Adrenal gland (tissue), 9 donors: ENCODE measurements at regions not wholly inside any gene's neighbourhood (a gene's known extent, or its start where the extent isn't known, plus 50 kb on each side); places are given as distances from the start of the nearest gene placed in this dataset.
A peak's percentile ranks its signal among the peaks of the same experiment; 100 is the strongest.

Experiments
- DNase-seq, 7 donors: peaks; one replicate each; pipeline ENCODE4 v3.0.0-alpha.2; 2019 to 2020
- H3K27ac ChIP-seq, 5 donors: fragments of 200-600 bp; sonication (generic) in 4 of 5; 1 replicate in 3 of 5; 2 replicates in 2 of 5; pipeline versions ENCODE4 v1.5.1 to v1.8.0; 2016 to 2020; ENCODE audit warnings: mild to moderate bottlenecking in 1 of 5
- H3K27me3 ChIP-seq: fragments of 200-600 bp; 2 replicates; pipeline ENCODE4 v1.8.0; 2021
- H3K36me3 ChIP-seq, 2 donors: fragments of 200-600 bp; replicated peaks in 1 of 2; 1 replicate in 1 of 2; 2 replicates in 1 of 2; pipeline versions ENCODE4 v1.5.1 to v1.8.0; 2018 to 2022
- H3K4me1 ChIP-seq, 2 donors: fragments of 200-600 bp; replicated peaks in 1 of 2; 1 replicate in 1 of 2; 2 replicates in 1 of 2; pipeline versions ENCODE4 v1.5.1 to v1.8.0; 2018 to 2021
- H3K4me3 ChIP-seq, 4 donors: fragments of 200-600 bp; sonication (generic) in 3 of 4; one replicate each; pipeline ENCODE4 v1.5.1; 2016 to 2018
- H3K9me3 ChIP-seq, 3 donors: fragments of 200-600 bp; sonication (generic) in 1 of 3; replicated peaks in 1 of 3; 1 replicate in 2 of 3; 2 replicates in 1 of 3; pipeline versions ENCODE4 v1.5.1 to v1.8.0; 2016 to 2021
- POLR2A ChIP-seq, 2 donors: fragments of 450-650 bp; IDR thresholded peaks; one replicate each; pipeline ENCODE4 v1.6.1; 2017; ENCODE audit warnings: antibody characterized with exemption in 2 of 2, mild to moderate bottlenecking in 2 of 2, moderate library complexity in 1 of 2
- WGBS, 4 donors: extraction: QIAGEN DNeasy Blood & Tissue Kit in 2 of 4; methylation state at CpG; one replicate each; pipeline versions ENCODE4 v1.1.5 to v1.1.7; 2013 to 2017; 5-methylcytosine and 5-hydroxymethylcytosine counted together
- intact Hi-C, 2 donors: fragments of 100-400 bp; cut with DNase I; formaldehyde crosslinking; loops; one replicate each; pipeline versions ENCODE4 v1.14.1 to v1.15.0; 2022 to 2023
- TF ChIP-seq, protein P1 (sequence below), 6 experiments: fragments of 450-650 bp in 4 of 6; fragments of 200-600 bp in 2 of 6; sonication (generic) in 1 of 6; IDR thresholded peaks; 1 replicate in 5 of 6; 2 replicates in 1 of 6; pipeline versions ENCODE4 v1.5.1 to v1.8.0; 2016 to 2021; ENCODE audit warnings: antibody characterized with exemption in 6 of 6, mild to moderate bottlenecking in 2 of 6, moderate library complexity in 1 of 6
- donor health status: healthy with polysubstance abuse.
- donor health status: Bipolar disorder and iron deficiency.
- donor health status: DM: yes; HTN: yes; CAD: no.
- donor health status: DM: no; HTN: no; CAD: no.
- donor health status: DM: no; HTN: no; CAD: no.

DNA sequence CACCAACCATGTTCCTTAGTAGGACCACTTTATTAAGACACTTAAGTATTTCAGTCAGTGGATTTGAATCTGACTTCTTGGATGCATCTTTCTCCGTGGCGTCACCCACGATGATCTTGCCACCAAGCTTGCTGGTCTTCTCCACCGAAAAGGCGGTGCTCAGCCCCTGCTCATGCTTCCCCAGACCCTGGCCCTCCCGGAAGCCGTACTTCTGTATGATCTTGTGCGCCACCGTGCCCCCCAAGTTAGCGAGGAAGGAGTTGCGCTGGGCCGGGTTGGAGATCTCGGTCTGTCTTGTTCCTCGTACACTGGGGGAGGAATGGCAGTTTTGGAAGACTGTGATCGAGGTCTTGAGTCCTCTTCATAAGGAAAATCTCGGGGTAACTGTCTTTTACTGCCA is 213.4 kb upstream of the NANOGP8 start:
- Histone ChIP-seq H3K36me3 (no peaks in the 10 kb centered on the region), H3K27ac (no peak overlapping the region), H3K9me3 (no peaks in the 10 kb centered on the region), H3K4me3 (no peak overlapping the region), H3K4me1 (peaks cover 0 to 2% of the 10 kb centered on the region in 2 donors), H3K27me3 (no peaks in the 10 kb centered on the region)
- intact Hi-C loops: no loop called here
- WGBS, 4 donors: 95 to 98% (median 97%) methylated on average over 16 of the region's 16 CpGs
- no peak for DNase-seq
- TF ChIP-seq POLR2A (IDR thresholded peaks at IDR 0.05): no peak
- TF ChIP-seq, protein P1, sequence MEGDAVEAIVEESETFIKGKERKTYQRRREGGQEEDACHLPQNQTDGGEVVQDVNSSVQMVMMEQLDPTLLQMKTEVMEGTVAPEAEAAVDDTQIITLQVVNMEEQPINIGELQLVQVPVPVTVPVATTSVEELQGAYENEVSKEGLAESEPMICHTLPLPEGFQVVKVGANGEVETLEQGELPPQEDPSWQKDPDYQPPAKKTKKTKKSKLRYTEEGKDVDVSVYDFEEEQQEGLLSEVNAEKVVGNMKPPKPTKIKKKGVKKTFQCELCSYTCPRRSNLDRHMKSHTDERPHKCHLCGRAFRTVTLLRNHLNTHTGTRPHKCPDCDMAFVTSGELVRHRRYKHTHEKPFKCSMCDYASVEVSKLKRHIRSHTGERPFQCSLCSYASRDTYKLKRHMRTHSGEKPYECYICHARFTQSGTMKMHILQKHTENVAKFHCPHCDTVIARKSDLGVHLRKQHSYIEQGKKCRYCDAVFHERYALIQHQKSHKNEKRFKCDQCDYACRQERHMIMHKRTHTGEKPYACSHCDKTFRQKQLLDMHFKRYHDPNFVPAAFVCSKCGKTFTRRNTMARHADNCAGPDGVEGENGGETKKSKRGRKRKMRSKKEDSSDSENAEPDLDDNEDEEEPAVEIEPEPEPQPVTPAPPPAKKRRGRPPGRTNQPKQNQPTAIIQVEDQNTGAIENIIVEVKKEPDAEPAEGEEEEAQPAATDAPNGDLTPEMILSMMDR (IDR thresholded peaks at IDR 0.05): no peak

DNA sequence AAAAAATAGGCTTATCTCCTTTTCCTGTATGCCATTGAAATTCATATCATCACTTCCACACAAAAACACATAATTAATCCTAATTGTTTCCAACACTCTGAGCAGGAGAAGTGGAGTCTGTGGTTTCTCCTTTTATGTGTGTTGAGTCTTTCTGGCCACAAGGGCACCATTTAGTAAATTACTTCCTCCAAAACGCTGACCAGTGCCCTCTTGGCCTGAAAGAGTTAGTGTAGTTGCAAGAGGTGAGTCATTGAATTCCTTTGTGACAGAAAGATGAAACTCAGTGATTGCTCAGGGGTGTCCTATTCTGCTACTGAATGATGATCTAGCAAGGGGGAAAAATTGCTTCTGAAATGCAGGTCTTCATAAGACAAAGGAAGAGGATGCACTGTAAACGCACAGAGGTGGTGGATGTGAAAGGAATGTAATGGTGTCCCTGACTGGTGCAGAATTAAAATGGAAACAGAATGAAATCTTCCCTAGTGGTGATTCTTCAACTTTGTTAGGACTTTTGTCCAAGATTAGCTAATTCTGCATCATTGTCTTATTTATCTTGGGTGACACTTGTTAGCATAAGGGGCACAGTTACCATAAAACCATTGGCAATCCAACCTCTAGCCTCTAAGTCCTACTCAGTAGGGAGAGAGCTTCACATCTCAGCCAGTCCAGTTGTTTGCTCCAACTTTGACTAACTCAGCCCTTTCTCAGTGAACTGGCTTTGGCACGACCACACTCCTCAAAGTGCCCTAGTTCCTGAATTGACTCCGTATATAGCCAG is 208.4 kb upstream of the NANOGP8 start:
- no peaks in the 10 kb centered on the region for H3K9me3 ChIP-seq
- intact Hi-C loops: loop anchor here in 1 of 2 donors (5.0 kb wide), 1 partner anchor 154 kb away; no protein-coding TSS in a partner anchor
- 65 to 68% (median 66%) methylated on average over 4 of the region's 4 CpGs for WGBS, 4 donors

DNA sequence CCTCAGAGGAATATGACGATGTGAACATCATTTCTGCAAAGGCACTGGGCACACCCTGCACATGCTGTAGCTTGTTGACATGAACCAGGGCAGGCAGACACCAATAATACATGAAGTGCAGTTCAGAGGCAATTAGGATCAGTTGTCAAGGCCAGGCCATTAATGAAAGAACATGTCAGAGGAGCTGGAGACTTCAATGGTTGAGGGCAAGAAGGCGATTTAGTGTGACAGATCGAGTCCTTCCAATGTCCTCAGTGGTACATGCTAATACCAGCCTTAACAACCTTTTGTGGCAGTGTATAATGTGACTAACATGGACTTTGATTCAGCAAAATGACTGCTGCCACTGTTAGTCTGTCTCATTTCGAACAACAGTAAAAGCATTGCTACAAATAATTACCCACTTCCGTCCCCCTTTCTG is 205.2 kb upstream of the NANOGP8 start:
- intact Hi-C loops: loop anchor here in 1 of 2 donors (5.0 kb wide), 1 partner anchor 157 kb away; no protein-coding TSS in a partner anchor
- H3K27ac ChIP-seq: no peak overlapping the region
- no peaks in the 10 kb centered on the region for H3K27me3 ChIP-seq
- H3K4me3 ChIP-seq: no peak overlapping the region
- no peaks in the 10 kb centered on the region for H3K36me3 ChIP-seq
- DNase-seq: no peak
- WGBS, 4 donors: 87 to 92% (median 89%) methylated on average over 5 of the region's 5 CpGs
- no peak for TF ChIP-seq POLR2A (IDR thresholded peaks at IDR 0.05)
- TF ChIP-seq, protein P1 (IDR thresholded peaks at IDR 0.05): no peak
- H3K9me3 ChIP-seq: no peaks in the 10 kb centered on the region
- peaks cover 0 to 13% of the 10 kb centered on the region in 2 donors for H3K4me1 ChIP-seq

More for the DNA sequence above, 208.4 kb upstream of the NANOGP8 start:
- TF ChIP-seq, protein P1 (IDR thresholded peaks at IDR 0.05): peak in 5 of 6 experiments; percentile 34 to 48 (median 39)
- TF ChIP-seq POLR2A (IDR thresholded peaks at IDR 0.05): no peak
- Histone ChIP-seq H3K36me3 (no peaks in the 10 kb centered on the region), H3K27ac (peak overlapping the region in 1 of 5 donors; percentile 53), H3K27me3 (no peaks in the 10 kb centered on the region), H3K4me1 (peaks cover 0 to 13% of the 10 kb centered on the region in 2 donors), H3K4me3 (no peak overlapping the region)
- DNase-seq: peak in 5 of 7 donors; percentile 19 to 51 (median 43)

DNA sequence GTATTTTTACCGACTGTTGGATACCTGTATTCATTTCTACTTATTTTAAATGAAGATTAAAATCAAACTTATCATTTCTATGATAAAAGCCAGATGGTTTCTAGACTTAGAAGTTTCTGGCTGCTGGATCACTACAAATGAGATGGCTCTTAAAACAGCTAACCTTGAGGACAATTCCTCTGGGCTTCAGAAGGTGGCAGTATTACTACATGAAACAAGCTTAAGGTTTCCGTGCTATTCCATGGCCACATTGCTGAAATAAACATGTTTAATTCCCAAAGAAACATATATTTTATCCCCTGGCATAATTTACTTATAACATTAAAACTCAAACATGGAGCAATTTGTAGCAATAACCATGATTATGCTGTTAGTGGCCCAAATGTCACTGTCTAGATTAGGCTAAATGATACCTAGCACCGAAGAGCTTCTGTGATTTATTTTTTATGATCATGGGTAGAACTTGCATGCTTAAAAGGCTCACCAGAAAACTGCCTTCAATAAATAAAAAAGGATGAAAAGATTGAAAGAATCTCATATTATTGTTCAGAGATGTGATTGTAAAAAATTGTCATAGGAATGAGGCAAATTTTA is 204.0 kb upstream of the NANOGP8 start:
- DNase-seq: peak in 5 of 7 donors; percentile 19 to 36 (median 26)
- peaks cover 0 to 13% of the 10 kb centered on the region in 2 donors for H3K4me1 ChIP-seq
- intact Hi-C loops: loop anchor here in 1 of 2 donors (10.0 kb wide), 1 partner anchor 156 kb away; no protein-coding TSS in a partner anchor
- no peaks in the 10 kb centered on the region for H3K36me3 ChIP-seq
- 19 to 25% (median 23%) methylated on average over 3 of the region's 3 CpGs for WGBS, 4 donors
- H3K4me3 ChIP-seq: no peak overlapping the region
- H3K27me3 ChIP-seq: no peaks in the 10 kb centered on the region
- TF ChIP-seq, protein P1 (IDR thresholded peaks at IDR 0.05): peak; percentile 47 to 78 (median 74)
- no peak for TF ChIP-seq POLR2A (IDR thresholded peaks at IDR 0.05)
- H3K27ac ChIP-seq: no peak overlapping the region
- no peaks in the 10 kb centered on the region for H3K9me3 ChIP-seq
